ENCODE measurements at regions not wholly inside any gene's neighbourhood (a gene's known extent, or its start where the extent isn't known, plus 50 kb on each side); places are given as distances from the start of the nearest gene placed in this dataset.

DNA sequence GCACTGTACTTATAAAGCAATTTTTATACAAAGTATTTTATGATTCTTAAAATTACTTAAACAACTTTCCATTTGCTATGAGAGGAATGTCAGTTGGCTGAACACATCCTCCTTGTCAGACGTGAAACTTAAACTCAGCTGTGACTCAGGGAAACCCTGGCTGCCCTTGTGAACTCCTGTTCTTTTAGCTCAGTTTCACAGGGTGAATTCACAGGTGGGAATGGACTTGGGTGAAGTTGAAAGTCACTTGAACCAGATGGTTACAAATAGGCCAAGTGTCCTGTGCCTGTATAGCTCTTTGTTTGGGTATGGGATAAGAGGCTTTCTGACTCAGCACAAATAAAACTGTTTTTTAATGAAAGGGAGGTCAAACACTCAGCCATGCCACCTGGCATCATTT is 67.4 kb upstream of the FAM47B start:
- no peak for TF ChIP-seq POLR2A (IDR thresholded peaks at IDR 0.05)
- TF ChIP-seq, protein P1, sequence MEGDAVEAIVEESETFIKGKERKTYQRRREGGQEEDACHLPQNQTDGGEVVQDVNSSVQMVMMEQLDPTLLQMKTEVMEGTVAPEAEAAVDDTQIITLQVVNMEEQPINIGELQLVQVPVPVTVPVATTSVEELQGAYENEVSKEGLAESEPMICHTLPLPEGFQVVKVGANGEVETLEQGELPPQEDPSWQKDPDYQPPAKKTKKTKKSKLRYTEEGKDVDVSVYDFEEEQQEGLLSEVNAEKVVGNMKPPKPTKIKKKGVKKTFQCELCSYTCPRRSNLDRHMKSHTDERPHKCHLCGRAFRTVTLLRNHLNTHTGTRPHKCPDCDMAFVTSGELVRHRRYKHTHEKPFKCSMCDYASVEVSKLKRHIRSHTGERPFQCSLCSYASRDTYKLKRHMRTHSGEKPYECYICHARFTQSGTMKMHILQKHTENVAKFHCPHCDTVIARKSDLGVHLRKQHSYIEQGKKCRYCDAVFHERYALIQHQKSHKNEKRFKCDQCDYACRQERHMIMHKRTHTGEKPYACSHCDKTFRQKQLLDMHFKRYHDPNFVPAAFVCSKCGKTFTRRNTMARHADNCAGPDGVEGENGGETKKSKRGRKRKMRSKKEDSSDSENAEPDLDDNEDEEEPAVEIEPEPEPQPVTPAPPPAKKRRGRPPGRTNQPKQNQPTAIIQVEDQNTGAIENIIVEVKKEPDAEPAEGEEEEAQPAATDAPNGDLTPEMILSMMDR (IDR thresholded peaks at IDR 0.05) = no peak
